Raji (cell line): ENCODE measurements at regions not wholly inside any gene's neighbourhood (a gene's known extent, or its start where the extent isn't known, plus 50 kb on each side); places are given as distances from the start of the nearest gene placed in this dataset.

ENCODE experiments used
- POLR2A ChIP-seq: IDR thresholded peaks from 2 replicates; pipeline ENCODE4 v1.6.1; 2011; ENCODE audit warnings: low read depth, low read length, control low read depth; ENCODE audit not compliant: insufficient read depth

DNA sequence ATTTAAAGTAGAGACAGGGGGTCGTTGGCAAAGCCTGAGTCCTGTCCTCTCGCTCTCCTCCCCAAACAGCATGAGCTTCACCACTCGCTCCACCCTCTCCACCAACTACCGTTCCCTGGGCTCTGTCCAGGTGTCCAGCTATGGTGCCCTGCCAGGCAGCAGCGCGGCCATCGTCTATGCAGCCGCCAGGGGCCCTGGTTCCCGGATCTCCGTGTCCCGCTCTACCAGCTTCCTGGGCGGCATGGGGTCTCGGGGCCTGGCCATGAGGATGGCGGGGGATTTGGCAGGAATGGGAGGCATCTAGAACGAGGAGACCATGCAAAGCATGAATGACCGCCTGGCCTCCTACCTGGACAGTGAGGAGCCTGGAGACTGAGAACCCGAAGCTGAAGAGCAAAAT, 1117.2 kb upstream of the MIR17HG start:
- TF ChIP-seq POLR2A, result no peak

GRCh38 chr13:90232291-90232690, 1115.2 kb upstream of the MIR17HG start:
- no peak for TF ChIP-seq POLR2A

GRCh38 chr13:90233933-90234672, 1113.4 kb upstream of the MIR17HG start:
- TF ChIP-seq POLR2A, result no peak

- no peak for TF ChIP-seq POLR2A
These were observed 1109.6 kb upstream of the MIR17HG start for GRCh38 chr13:90237852-90238251.

DNA sequence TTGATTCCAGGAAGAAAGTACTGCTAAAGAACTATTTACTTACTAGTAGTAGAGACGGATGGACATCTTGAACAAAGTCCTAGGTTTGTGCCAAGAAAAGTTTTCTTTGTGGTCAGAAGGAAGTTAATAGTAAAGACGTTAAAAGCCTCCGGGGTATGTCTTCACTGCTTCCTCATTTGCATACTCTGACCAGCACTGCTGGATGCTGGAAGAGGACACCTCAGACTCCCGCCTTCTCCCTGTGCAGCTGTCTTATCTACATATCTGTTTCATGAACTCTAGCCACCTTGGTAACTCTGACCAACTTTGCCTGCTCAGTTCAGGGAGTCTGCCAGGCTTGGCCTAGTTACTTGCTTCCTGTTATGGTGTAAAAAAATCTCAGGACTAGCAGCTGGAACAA, 1109.1 kb upstream of the MIR17HG start:
- no peak for TF ChIP-seq POLR2A

DNA sequence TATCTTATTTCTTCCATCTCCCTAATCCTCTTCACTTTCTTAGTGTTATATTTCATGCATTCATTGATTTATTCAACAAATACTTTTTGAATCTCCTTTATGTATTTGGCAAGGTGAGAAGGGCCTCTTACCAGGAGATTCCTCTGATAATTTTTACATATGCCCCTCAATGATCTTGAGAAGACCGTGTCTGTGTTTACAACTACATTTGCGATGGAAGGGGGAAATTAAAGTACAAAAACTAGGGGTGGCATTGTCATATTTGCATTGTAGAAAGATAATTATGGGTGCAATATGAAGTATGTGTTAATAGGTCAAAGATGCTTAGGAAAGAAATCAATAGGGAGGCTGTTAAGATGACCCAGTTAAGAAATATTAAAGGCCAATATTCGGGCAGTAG, 1108.4 kb upstream of the MIR17HG start:
- TF ChIP-seq POLR2A, result no peak

- no peak for TF ChIP-seq POLR2A
These were observed 1101.5 kb upstream of the MIR17HG start for GRCh38 chr13:90246005-90246404.

DNA sequence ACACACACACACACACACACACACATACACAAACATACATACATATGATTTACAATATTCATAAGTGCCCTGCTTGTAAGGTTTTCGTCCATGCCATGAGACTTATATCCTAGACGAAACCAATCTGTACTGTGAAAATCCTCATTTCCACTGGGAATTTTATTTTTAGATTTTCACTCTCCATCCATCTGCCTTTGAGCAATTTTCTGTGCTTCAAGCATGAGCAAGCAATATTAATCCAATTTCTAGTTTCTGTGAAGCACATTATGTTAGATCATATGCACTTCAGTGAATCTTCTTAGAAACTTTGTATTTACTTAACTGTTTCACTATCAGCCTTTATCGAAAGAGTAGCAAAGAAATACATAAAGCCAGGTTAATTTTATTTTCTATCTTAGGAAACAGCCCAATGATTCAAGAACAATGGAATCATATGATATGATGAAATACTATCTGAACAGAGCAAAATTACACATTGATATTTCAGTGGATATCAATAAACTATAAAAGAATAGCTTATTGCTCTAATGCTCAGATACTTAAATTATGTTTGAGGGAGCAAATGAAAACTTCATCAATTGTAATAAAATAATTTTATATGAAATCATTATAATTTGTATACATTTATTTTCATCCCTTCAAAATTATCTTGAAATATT, 1100.7 kb upstream of the MIR17HG start:
- no peak for TF ChIP-seq POLR2A

GRCh38 chr13:90253806-90254205, 1093.7 kb upstream of the MIR17HG start:
- no peak for TF ChIP-seq POLR2A

GRCh38 chr13:90254437-90254836, 1093.0 kb upstream of the MIR17HG start:
- TF ChIP-seq POLR2A, result no peak

DNA sequence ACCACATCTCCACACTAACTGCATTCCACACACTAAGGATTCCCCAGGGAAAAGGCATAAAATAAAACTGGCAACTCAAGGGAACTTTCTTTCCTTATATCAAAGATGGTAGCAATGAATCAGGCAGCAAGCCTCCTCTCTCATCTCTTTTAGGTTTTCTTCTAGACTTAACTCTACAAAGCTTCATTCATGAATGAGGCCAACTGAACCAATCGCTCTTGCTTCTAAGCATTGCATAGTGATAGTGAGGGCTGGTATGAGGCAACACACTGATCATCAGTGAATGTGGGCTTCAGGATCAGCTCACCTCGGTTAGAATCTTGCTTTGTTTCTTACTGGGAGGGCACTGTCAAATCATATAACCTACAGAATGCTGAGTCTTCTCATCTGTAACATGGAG, 1090.7 kb upstream of the MIR17HG start:
- TF ChIP-seq POLR2A, result no peak

DNA sequence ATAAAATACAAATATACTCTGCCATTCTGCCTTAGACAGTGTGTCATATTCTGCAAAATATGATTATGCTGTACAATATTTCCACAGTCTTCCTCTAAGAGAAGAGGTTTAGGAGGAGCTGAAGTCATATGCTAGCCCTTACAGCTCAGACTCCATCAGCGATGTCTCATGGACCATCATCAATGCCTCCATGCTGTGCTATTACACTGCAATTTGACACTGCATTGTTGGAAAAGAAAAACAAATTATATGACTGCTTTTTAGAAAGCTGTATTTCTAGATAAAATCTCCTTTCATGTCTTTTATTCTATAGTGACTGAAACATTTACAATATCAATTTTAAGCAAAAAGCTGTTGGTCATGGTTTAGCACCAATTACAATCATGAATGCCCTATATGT, 1089.4 kb upstream of the MIR17HG start:
- no peak for TF ChIP-seq POLR2A

DNA sequence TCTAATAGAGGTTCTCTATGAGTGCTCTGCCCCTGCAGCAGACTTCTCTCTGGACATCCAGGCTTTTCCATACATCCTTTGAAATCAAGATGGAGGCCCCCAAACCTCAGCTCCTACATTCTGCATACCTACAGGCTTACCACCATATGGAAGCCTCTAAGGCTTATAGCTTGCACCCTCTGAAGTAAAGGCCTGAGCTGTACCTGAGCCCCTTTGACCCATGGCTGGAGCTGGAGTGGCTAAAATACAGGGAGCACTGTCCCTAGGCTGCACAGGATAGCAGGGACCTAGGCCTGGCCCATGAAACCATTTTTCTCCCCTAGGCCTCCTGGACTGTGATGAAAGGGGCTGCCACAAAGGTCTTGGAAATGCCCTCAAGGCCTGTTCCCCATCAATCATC, 1086.1 kb upstream of the MIR17HG start:
- TF ChIP-seq POLR2A, result no peak

- no peak for TF ChIP-seq POLR2A
These were observed 1077.3 kb upstream of the MIR17HG start for GRCh38 chr13:90270226-90270625.

- TF ChIP-seq POLR2A, result no peak
These were observed 1075.1 kb upstream of the MIR17HG start for GRCh38 chr13:90272356-90272755.

DNA sequence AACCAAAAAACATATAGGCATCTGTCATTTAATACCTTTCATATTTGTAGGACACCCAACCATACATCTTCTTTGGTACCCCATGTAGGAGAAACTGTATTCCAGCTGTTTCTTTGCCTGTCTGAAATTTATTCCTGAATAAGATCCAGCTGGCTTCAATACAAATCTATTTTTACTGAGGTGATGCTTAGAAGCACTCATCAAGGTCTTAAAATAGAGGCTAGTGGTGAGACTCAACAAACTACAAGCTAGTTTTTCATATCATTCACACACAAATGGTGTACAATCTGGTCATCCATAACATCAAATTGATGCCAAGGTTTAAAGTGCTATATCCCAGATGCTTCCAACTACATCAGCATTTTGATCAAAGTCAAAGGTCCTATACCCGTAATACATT, 1071.3 kb upstream of the MIR17HG start:
- no peak for TF ChIP-seq POLR2A

- TF ChIP-seq POLR2A, result no peak
These were observed 1065.8 kb upstream of the MIR17HG start for GRCh38 chr13:90281709-90282108.

- TF ChIP-seq POLR2A, result no peak
These were observed 1060.0 kb upstream of the MIR17HG start for GRCh38 chr13:90287521-90287920.
